Keratinocyte (primary cell): ENCODE measurements at regions not wholly inside any gene's neighbourhood (a gene's known extent, or its start where the extent isn't known, plus 50 kb on each side); places are given as distances from the start of the nearest gene placed in this dataset.

Experiments
- DNase-seq: peaks from one replicate; pipeline ENCODE4 v3.0.0-alpha.2; 2011; ENCODE audit warnings: low read depth, missing footprints, low spot score
- FAIRE-seq: peaks from 2 replicates; lab custom pipeline; 2011; peaks lifted over from hg19 to GRCh38; lab: Jason Lieb, UNC
- H2AFZ ChIP-seq: 2 replicates; pipeline ENCODE4 v1.6.0; 2012; ENCODE audit warnings: low read length, control low read depth, inconsistent platforms; ENCODE audit not compliant: control insufficient read depth
- H3K27ac ChIP-seq: 2 replicates; pipeline ENCODE4 v1.5.1; 2011; ENCODE audit warnings: low read length; ENCODE audit not compliant: control insufficient read depth, insufficient read depth
- H3K27me3 ChIP-seq: 3 replicates; pipeline ENCODE4 v1.6.0; 2011; ENCODE audit warnings: low read length; ENCODE audit not compliant: control insufficient read depth, insufficient read depth; ENCODE audit errors: extremely low read depth
- H3K36me3 ChIP-seq, 2 experiments: 2 replicates in 1 of 2; 3 replicates in 1 of 2; pipeline ENCODE4 v1.5.1; 2011; ENCODE audit warnings: low read length in 2 of 2, mild to moderate bottlenecking in 1 of 2; ENCODE audit not compliant: control insufficient read depth in 2 of 2, insufficient read depth in 2 of 2; ENCODE audit errors: extremely low read depth in 1 of 2
- H3K4me1 ChIP-seq: 3 replicates; pipeline ENCODE4 v1.5.1; 2011; ENCODE audit warnings: low read length; ENCODE audit not compliant: control insufficient read depth, insufficient read depth; ENCODE audit errors: extremely low read depth
- H3K4me2 ChIP-seq: 3 replicates; pipeline ENCODE4 v1.6.0; 2011; ENCODE audit warnings: low read depth, low read length; ENCODE audit not compliant: control insufficient read depth, insufficient read depth; ENCODE audit errors: extremely low read depth
- H3K4me3 ChIP-seq, 3 experiments: fragments of 200-600 bp in 1 of 3; sonication (generic) in 1 of 3; 2 replicates in 2 of 3; 3 replicates in 1 of 3; pipeline ENCODE4 v1.5.1; 2011 to 2016; ENCODE audit warnings: low read length in 3 of 3, mild to moderate bottlenecking in 3 of 3, control low read depth in 2 of 3, inconsistent platforms in 1 of 3, low read depth in 1 of 3, mixed read lengths in 1 of 3, mixed run types in 1 of 3, moderate library complexity in 1 of 3; ENCODE audit not compliant: control insufficient read depth in 2 of 3, insufficient read depth in 2 of 3; ENCODE audit errors: extremely low read depth in 1 of 3
- H3K79me2 ChIP-seq: 2 replicates; pipeline ENCODE4 v1.6.0; 2012; ENCODE audit warnings: low read length; ENCODE audit not compliant: control insufficient read depth, insufficient read depth
- H3K9ac ChIP-seq: 3 replicates; pipeline ENCODE4 v1.6.0; 2011; ENCODE audit warnings: low read length; ENCODE audit not compliant: control insufficient read depth, insufficient read depth; ENCODE audit errors: extremely low read depth
- H3K9me1 ChIP-seq: 3 replicates; pipeline ENCODE4 v1.6.0; 2011; ENCODE audit warnings: low read length; ENCODE audit not compliant: control insufficient read depth, insufficient read depth; ENCODE audit errors: extremely low read depth
- H3K9me3 ChIP-seq: 2 replicates; pipeline ENCODE4 v1.5.1; 2012; ENCODE audit warnings: low read depth, low read length; ENCODE audit not compliant: control insufficient read depth
- H4K20me1 ChIP-seq: 3 replicates; pipeline ENCODE4 v1.6.0; 2011; ENCODE audit warnings: low read length; ENCODE audit not compliant: control insufficient read depth, insufficient read depth; ENCODE audit errors: extremely low read depth
- EZH2 ChIP-seq: IDR thresholded peaks from one replicate; pipeline ENCODE4 v1.6.1; 2012; ENCODE audit warnings: inconsistent platforms, mild to moderate bottlenecking, low read length, moderate library complexity
- dilution Hi-C: fragments of 300-500 bp; cut with MboI; formaldehyde crosslinking; loops from one replicate; pipeline ENCODE4 v1.7.0; 2020; ENCODE audit warnings: low sequenced_read_pairs; ENCODE audit not compliant: extremely low pct_ligation_motif_present
- TF ChIP-seq, protein P1 (sequence below), 3 experiments: IDR thresholded peaks in 1 of 3; conservative IDR thresholded peaks in 1 of 3; optimal IDR thresholded peaks in 1 of 3; 2 replicates in 2 of 3; 3 replicates in 1 of 3; pipeline versions ENCODE3 to v1.5.1; 2011; ENCODE audit warnings: low read length in 3 of 3, mild to moderate bottlenecking in 3 of 3, moderate library complexity in 2 of 3, control low read depth in 1 of 3, inconsistent platforms in 1 of 3; ENCODE audit not compliant: insufficient read depth in 2 of 3; ENCODE audit errors: extremely low read depth in 1 of 3

- Histone ChIP-seq H2AFZ (no peak overlapping the region), H3K27ac (no peak overlapping the region), H3K36me3 (no peaks in the 10 kb centered on the region), H4K20me1 (no peaks in the 10 kb centered on the region), H3K4me2 (no peak overlapping the region), H3K4me1 (no peaks in the 10 kb centered on the region), H3K9ac (no peak overlapping the region), H3K4me3 (no peak overlapping the region), H3K9me1 (no peaks in the 10 kb centered on the region), H3K79me2 (no peaks in the 10 kb centered on the region), H3K27me3 (no peaks in the 10 kb centered on the region), H3K9me3 (no peaks in the 10 kb centered on the region)
- dilution Hi-C loops, result no loop called here
- DNase-seq (no peak), FAIRE-seq (no peak)
- TF ChIP-seq, protein P1, sequence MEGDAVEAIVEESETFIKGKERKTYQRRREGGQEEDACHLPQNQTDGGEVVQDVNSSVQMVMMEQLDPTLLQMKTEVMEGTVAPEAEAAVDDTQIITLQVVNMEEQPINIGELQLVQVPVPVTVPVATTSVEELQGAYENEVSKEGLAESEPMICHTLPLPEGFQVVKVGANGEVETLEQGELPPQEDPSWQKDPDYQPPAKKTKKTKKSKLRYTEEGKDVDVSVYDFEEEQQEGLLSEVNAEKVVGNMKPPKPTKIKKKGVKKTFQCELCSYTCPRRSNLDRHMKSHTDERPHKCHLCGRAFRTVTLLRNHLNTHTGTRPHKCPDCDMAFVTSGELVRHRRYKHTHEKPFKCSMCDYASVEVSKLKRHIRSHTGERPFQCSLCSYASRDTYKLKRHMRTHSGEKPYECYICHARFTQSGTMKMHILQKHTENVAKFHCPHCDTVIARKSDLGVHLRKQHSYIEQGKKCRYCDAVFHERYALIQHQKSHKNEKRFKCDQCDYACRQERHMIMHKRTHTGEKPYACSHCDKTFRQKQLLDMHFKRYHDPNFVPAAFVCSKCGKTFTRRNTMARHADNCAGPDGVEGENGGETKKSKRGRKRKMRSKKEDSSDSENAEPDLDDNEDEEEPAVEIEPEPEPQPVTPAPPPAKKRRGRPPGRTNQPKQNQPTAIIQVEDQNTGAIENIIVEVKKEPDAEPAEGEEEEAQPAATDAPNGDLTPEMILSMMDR (optimal IDR thresholded peaks at IDR 0.05 in 1 of 3, IDR thresholded peaks at IDR 0.05 in 1 of 3, conservative IDR thresholded peaks at IDR 0.05 in 1 of 3; ENCODE audit: extremely low read depth in 1 of 3, insufficient read depth in 2 of 3, low read length in 3 of 3), result no peak
- TF ChIP-seq EZH2, result no peak
These were observed 273.1 kb downstream of the DRD1 start for GRCh38 chr5:175170899-175171298.

- Histone ChIP-seq H3K4me1 (no peaks in the 10 kb centered on the region), H3K9me1 (no peaks in the 10 kb centered on the region), H3K4me2 (no peak overlapping the region), H3K79me2 (no peaks in the 10 kb centered on the region), H3K27ac (no peak overlapping the region), H4K20me1 (no peaks in the 10 kb centered on the region), H3K36me3 (no peaks in the 10 kb centered on the region), H3K4me3 (no peak overlapping the region), H2AFZ (no peak overlapping the region), H3K27me3 (no peaks in the 10 kb centered on the region), H3K9me3 (no peaks in the 10 kb centered on the region), H3K9ac (no peak overlapping the region)
- TF ChIP-seq, protein P1 (optimal IDR thresholded peaks at IDR 0.05 in 1 of 3, IDR thresholded peaks at IDR 0.05 in 1 of 3, conservative IDR thresholded peaks at IDR 0.05 in 1 of 3; ENCODE audit: extremely low read depth in 1 of 3, insufficient read depth in 2 of 3, low read length in 3 of 3), result no peak
- TF ChIP-seq EZH2, result no peak
- dilution Hi-C loops, result no loop called here
- no peak for FAIRE-seq
- no peak for DNase-seq
These were observed 275.0 kb downstream of the DRD1 start for GRCh38 chr5:175168882-175169507.
